WTC11 (cell line): ENCODE measurements at regions not wholly inside any gene's neighbourhood (a gene's known extent, or its start where the extent isn't known, plus 50 kb on each side); places are given as distances from the start of the nearest gene placed in this dataset.

Experiments
- ATAC-seq: fragments of 200-7000 bp; cut with Tn5 transposase; 2 replicates; pipeline ENCODE4 v1.10.0; 2021; ENCODE audit warnings: mild to moderate bottlenecking, moderate library complexity
- CTCF ChIA-PET: fragments of 300-600 bp; sonication (Branson Sonifier 250); formaldehyde crosslinking; loops from one replicate; lab custom pipeline; 2021; ENCODE audit warnings: antibody characterized with exemption; lab: Charles Lee
- POLR2A ChIA-PET: fragments of 350-600 bp; sonication (Branson Sonifier 250); formaldehyde crosslinking; loops from one replicate; lab custom pipeline; 2021; ENCODE audit warnings: antibody characterized with exemption; lab: Charles Lee
- DNase-seq: peaks from one replicate; pipeline ENCODE4 v3.0.0; 2021; ENCODE audit warnings: low spot score
- H3K27ac Mint-ChIP-seq: 2 replicates; pipeline ENCODE4 v1.8.0; 2021; ENCODE audit warnings: mixed read lengths
- H3K27me3 Mint-ChIP-seq: 2 replicates; pipeline ENCODE4 v1.8.0; 2021; ENCODE audit warnings: low read depth, mild to moderate bottlenecking, moderate library complexity, mixed read lengths
- H3K36me3 Mint-ChIP-seq: 2 replicates; pipeline ENCODE4 v1.8.0; 2021; ENCODE audit warnings: mixed read lengths
- H3K4me1 Mint-ChIP-seq: 2 replicates; pipeline ENCODE4 v1.8.0; 2022; ENCODE audit warnings: mixed read lengths
- H3K4me3 Mint-ChIP-seq: 2 replicates; pipeline ENCODE4 v1.8.0; 2021; ENCODE audit warnings: mild to moderate bottlenecking, moderate library complexity, mixed read lengths
- H3K9me3 Mint-ChIP-seq: 2 replicates; pipeline ENCODE4 v1.8.0; 2021; ENCODE audit warnings: mixed read lengths
- CDX4 ChIP-seq: fragments of 250-450 bp; sonication (Bioruptor Pico); IDR thresholded peaks from 2 replicates; pipeline ENCODE4 v1.9.0; 2021; ENCODE audit warnings: moderate library complexity, mild to moderate bottlenecking, inconsistent platforms, borderline replicate concordance
- CTCF ChIP-seq: fragments of 200-600 bp; IDR thresholded peaks from 2 replicates; pipeline ENCODE4 v1.8.0; 2022; ENCODE audit warnings: antibody characterized with exemption
- ELF4 ChIP-seq: sonication (generic); formaldehyde crosslinking; IDR thresholded peaks from 2 replicates; pipeline ENCODE4 v1.8.1; 2022; ENCODE audit warnings: low read depth, mild to moderate bottlenecking, moderate library complexity, missing genetic modification reagents
- ETV6 ChIP-seq: sonication (generic); formaldehyde crosslinking; IDR thresholded peaks from 2 replicates; pipeline ENCODE4 v1.8.1; 2022; ENCODE audit warnings: mild to moderate bottlenecking, missing genetic modification reagents
- FOXK1 ChIP-seq: sonication (generic); formaldehyde crosslinking; IDR thresholded peaks from 2 replicates; pipeline ENCODE4 v1.8.0; 2022; ENCODE audit warnings: mild to moderate bottlenecking, moderate library complexity, missing genetic modification reagents
- HMGA2 ChIP-seq: fragments of 250-450 bp; sonication (Bioruptor Pico); IDR thresholded peaks from 2 replicates; pipeline ENCODE4 v1.4.0; 2021; ENCODE audit warnings: mild to moderate bottlenecking, moderate library complexity
- MYBL2 ChIP-seq: sonication (generic); formaldehyde crosslinking; IDR thresholded peaks from 2 replicates; pipeline ENCODE4 v1.8.1; 2023; ENCODE audit warnings: mild to moderate bottlenecking, moderate library complexity, missing genetic modification reagents
- NFATC4 ChIP-seq: fragments of 250-450 bp; sonication (Bioruptor Pico); IDR thresholded peaks from 2 replicates; pipeline ENCODE4 v1.9.0; 2021; ENCODE audit warnings: mild to moderate bottlenecking
- NR1H2 ChIP-seq: sonication (generic); formaldehyde crosslinking; IDR thresholded peaks from 2 replicates; pipeline ENCODE4 v1.9.0; 2021; ENCODE audit warnings: mild to moderate bottlenecking, moderate library complexity, missing genetic modification reagents
- NR2C2 ChIP-seq: sonication (generic); formaldehyde crosslinking; IDR thresholded peaks from 2 replicates; pipeline ENCODE4 v1.8.0; 2022; ENCODE audit warnings: mild to moderate bottlenecking, missing genetic modification reagents
- NR3C1 ChIP-seq: sonication (generic); formaldehyde crosslinking; conservative IDR thresholded peaks from 2 replicates; pipeline ENCODE4 v1.8.1; 2023; ENCODE audit warnings: low read depth, mild to moderate bottlenecking, missing genetic modification reagents
- OVOL2 ChIP-seq: fragments of 250-450 bp; sonication (Bioruptor Pico); IDR thresholded peaks from 2 replicates; pipeline ENCODE4 v1.9.0; 2021; ENCODE audit warnings: mild to moderate bottlenecking, borderline replicate concordance
- PRDM15 ChIP-seq: sonication (generic); formaldehyde crosslinking; IDR thresholded peaks from 2 replicates; pipeline ENCODE4 v1.8.0; 2022; ENCODE audit warnings: missing genetic modification reagents
- RELA ChIP-seq: sonication (generic); formaldehyde crosslinking; IDR thresholded peaks from 2 replicates; pipeline ENCODE4 v1.8.1; 2022; ENCODE audit warnings: missing genetic modification reagents, mild to moderate bottlenecking, borderline replicate concordance
- SMAD3 ChIP-seq: sonication (generic); formaldehyde crosslinking; IDR thresholded peaks from 2 replicates; pipeline ENCODE4 v1.8.0; 2022; ENCODE audit warnings: missing genetic modification reagents, mild to moderate bottlenecking, borderline replicate concordance
- SMAD4 ChIP-seq: sonication (generic); formaldehyde crosslinking; IDR thresholded peaks from 2 replicates; pipeline ENCODE4 v1.8.0; 2022; ENCODE audit warnings: mild to moderate bottlenecking, missing genetic modification reagents
- SOX15 ChIP-seq: fragments of 250-450 bp; sonication (Bioruptor Pico); IDR thresholded peaks from 2 replicates; pipeline ENCODE4 v1.9.0; 2021; ENCODE audit warnings: mild to moderate bottlenecking
- TEAD4 ChIP-seq: sonication (generic); formaldehyde crosslinking; IDR thresholded peaks from 2 replicates; pipeline ENCODE4 v1.8.0; 2022; ENCODE audit warnings: mild to moderate bottlenecking, missing genetic modification reagents
- TP53 ChIP-seq: sonication (generic); formaldehyde crosslinking; IDR thresholded peaks from 2 replicates; pipeline ENCODE4 v1.8.1; 2023; ENCODE audit warnings: mild to moderate bottlenecking, missing genetic modification reagents
- USF2 ChIP-seq: sonication (generic); formaldehyde crosslinking; IDR thresholded peaks from 2 replicates; pipeline ENCODE4 v1.8.1; 2023; ENCODE audit warnings: mild to moderate bottlenecking, missing genetic modification reagents, moderate library complexity
- ZMAT4 ChIP-seq: fragments of 250-450 bp; sonication (Bioruptor Pico); IDR thresholded peaks from 2 replicates; pipeline ENCODE4 v1.9.0; 2021; ENCODE audit warnings: mild to moderate bottlenecking
- ZNF121 ChIP-seq: sonication (generic); formaldehyde crosslinking; IDR thresholded peaks from 2 replicates; pipeline ENCODE4 v1.8.0; 2023; ENCODE audit warnings: missing genetic modification reagents
- ZNF263 ChIP-seq: sonication (generic); formaldehyde crosslinking; IDR thresholded peaks from 2 replicates; pipeline ENCODE4 v1.8.1; 2022; ENCODE audit warnings: low read depth, mild to moderate bottlenecking, moderate library complexity, missing genetic modification reagents
- ZNF281 ChIP-seq: sonication (generic); formaldehyde crosslinking; IDR thresholded peaks from 2 replicates; pipeline ENCODE4 v1.8.0; 2023; ENCODE audit warnings: mild to moderate bottlenecking, missing genetic modification reagents
- ZNF317 ChIP-seq: sonication (generic); formaldehyde crosslinking; IDR thresholded peaks from 2 replicates; pipeline ENCODE4 v1.8.1; 2023; ENCODE audit warnings: low read depth, mild to moderate bottlenecking, moderate library complexity, missing genetic modification reagents, borderline replicate concordance
- ZNF425 ChIP-seq: fragments of 250-450 bp; sonication (Bioruptor Pico); conservative IDR thresholded peaks from 2 replicates; pipeline ENCODE4 v1.9.0; 2021; ENCODE audit warnings: mild to moderate bottlenecking

- H3K4me1 Mint-ChIP-seq = no peaks in the 10 kb centered on the region
- H3K27ac Mint-ChIP-seq = no peak overlapping the region
- peaks cover 2% of the 10 kb centered on the region; the same call in 1 of the 2 replicates for H3K9me3 Mint-ChIP-seq
- DNase-seq (no peak), ATAC-seq (no peak)
- no peaks in the 10 kb centered on the region for H3K36me3 Mint-ChIP-seq
- POLR2A ChIA-PET = no interaction called here
- no peak for TF ChIP-seq USF2
- TF ChIP-seq ZNF263 (CRISPR knock-in tag) = no peak
- TF ChIP-seq NFATC4 (CRISPR knock-in tag) = no peak
- TF ChIP-seq ETV6 (CRISPR knock-in tag) = no peak
- TF ChIP-seq PRDM15 = no peak
- TF ChIP-seq ZNF425 (CRISPR knock-in tag) = no peak
- no peak for TF ChIP-seq RELA
- no peak for TF ChIP-seq TP53
- TF ChIP-seq SMAD3 (CRISPR knock-in tag) = no peak
- TF ChIP-seq ZNF317 (CRISPR knock-in tag) = no peak
- TF ChIP-seq FOXK1 (CRISPR knock-in tag) = no peak
- TF ChIP-seq HMGA2 (CRISPR knock-in tag) = no peak
- TF ChIP-seq CDX4 = no peak
- no peak for TF ChIP-seq ZNF281 (CRISPR knock-in tag)
- TF ChIP-seq SMAD4 (CRISPR knock-in tag) = no peak
- no peak for TF ChIP-seq ELF4
- CTCF ChIA-PET = no interaction called here
- H3K27me3 Mint-ChIP-seq = peaks cover 38% of the 10 kb centered on the region
- no peak overlapping the region for H3K4me3 Mint-ChIP-seq
These were observed 156.5 kb upstream of the SOX6 start for GRCh38 chr11:16512899-16513241.

- CTCF ChIA-PET = no interaction called here
- no peaks in the 10 kb centered on the region for H3K4me1 Mint-ChIP-seq
- TF ChIP-seq OVOL2 (CRISPR knock-in tag) (no peak), ZNF121 (CRISPR knock-in tag) (no peak), MYBL2 (CRISPR knock-in tag) (no peak), ZMAT4 (CRISPR knock-in tag) (no peak), NR1H2 (no peak), NR2C2 (CRISPR knock-in tag) (no peak), NR3C1 (CRISPR knock-in tag) (no peak), SOX15 (CRISPR knock-in tag) (no peak), HMGA2 (CRISPR knock-in tag) (no peak), TEAD4 (CRISPR knock-in tag) (no peak), CTCF (no peak)
These were observed 156.0 kb upstream of the SOX6 start for GRCh38 chr11:16512198-16512898.

More at GRCh38 chr11:16512198-16512898, 156.0 kb upstream of the SOX6 start:
- H3K27ac Mint-ChIP-seq = no peak overlapping the region
- DNase-seq = no peak
- H3K4me3 Mint-ChIP-seq = no peak overlapping the region
- no peaks in the 10 kb centered on the region for H3K36me3 Mint-ChIP-seq
- POLR2A ChIA-PET = no interaction called here
- no peak for ATAC-seq
- H3K9me3 Mint-ChIP-seq = peaks cover 4% of the 10 kb centered on the region
- peaks cover 43% of the 10 kb centered on the region for H3K27me3 Mint-ChIP-seq
